ENCODE measurements at regions not wholly inside any gene's neighbourhood (a gene's known extent, or its start where the extent isn't known, plus 50 kb on each side); places are given as distances from the start of the nearest gene placed in this dataset.
"Not testable (repeated sequence)": the region's sequence is repeated elsewhere in the genome, so short reads cannot be mapped to it uniquely, and the experiment has no call there.

- no peak for TF ChIP-seq FOSL1 (IDR thresholded peaks at IDR 0.05; ENCODE audit: insufficient read depth, low read depth, low read length)
- TF ChIP-seq EZH2 (IDR thresholded peaks at IDR 0.05; ENCODE audit: low read depth, low read length, severe bottlenecking): no peak
- TF ChIP-seq SP4 (IDR thresholded peaks at IDR 0.05; ENCODE audit: low read length): no peak
- no peak for TF ChIP-seq CHD1 (IDR thresholded peaks at IDR 0.05; ENCODE audit: low read depth, low read length)
- no peak for TF ChIP-seq TBP (IDR thresholded peaks at IDR 0.05; ENCODE audit: low read depth, low read length)
- no peak for TF ChIP-seq RBBP5 (IDR thresholded peaks at IDR 0.05; ENCODE audit: borderline replicate concordance, low read depth, low read length)
These were observed 1907.5 kb upstream of the CDH9 start (continued) for GRCh38 chr5:28945859-28946258.

DNA sequence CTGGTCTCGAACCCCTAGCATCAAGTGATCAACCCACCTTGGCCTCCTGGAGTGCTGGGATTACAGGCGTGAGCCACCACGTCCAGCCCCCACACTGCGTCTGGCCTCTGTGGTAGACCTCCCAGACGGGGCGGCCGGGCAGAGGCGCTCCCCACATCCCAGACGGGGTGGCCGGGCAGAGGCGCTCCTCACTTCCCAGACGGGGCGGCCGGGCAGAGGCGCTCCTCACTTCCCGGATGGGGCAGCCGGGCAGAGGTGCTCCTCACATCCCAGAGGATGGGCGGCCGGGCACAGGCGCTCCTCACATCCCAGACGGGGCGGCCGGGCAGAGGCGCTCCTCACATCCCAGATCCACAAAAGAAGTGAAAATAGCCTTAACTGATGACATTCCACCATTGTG, 1891.0 kb upstream of the CDH9 start:
- CTCF ChIA-PET (ENCODE audit: partially characterized antibody); H3K4me3 ChIP-seq (ENCODE audit: extremely low read depth in 1 of 4, insufficient read depth in 2 of 4, low read depth in 3 of 4, low read length in 4 of 4); H2BK5ac ChIP-seq (ENCODE audit: low read depth, low read length); H3K4me1 ChIP-seq (replicated peaks in 1 of 4; ENCODE audit: control insufficient read depth in 3 of 4, insufficient read depth in 4 of 4, low read length in 3 of 4); H3K14ac ChIP-seq (ENCODE audit: insufficient read length); H3K4ac ChIP-seq (replicated peaks; ENCODE audit: insufficient read length, low read depth, low read length); H3K23me2 ChIP-seq (ENCODE audit: low read depth, low read length); H3K9ac ChIP-seq (replicated peaks in 1 of 4; ENCODE audit: extremely low read depth in 1 of 4, low read depth in 3 of 4, low read length in 3 of 4); DNase-seq (ENCODE audit: low read depth in 1 of 2, low spot score in 2 of 2); H3K79me2 ChIP-seq (ENCODE audit: control insufficient read depth in 1 of 2, insufficient read depth in 2 of 2, low read length in 2 of 2); H4K8ac ChIP-seq (ENCODE audit: extremely low read depth, insufficient read depth, low read length); H2BK15ac ChIP-seq (ENCODE audit: low read length); H2BK120ac ChIP-seq (replicated peaks; ENCODE audit: low read depth, low read length); POLR2A ChIA-PET (ENCODE audit: partially characterized antibody); H4K20me1 ChIP-seq (replicated peaks in 1 of 2; ENCODE audit: control insufficient read depth in 1 of 2, insufficient read depth in 2 of 2, low read length in 2 of 2); H2AK5ac ChIP-seq (ENCODE audit: low read depth, low read length); H3K23ac ChIP-seq (ENCODE audit: insufficient read length); H2BK12ac ChIP-seq (ENCODE audit: low read depth, low read length); H2AFZ ChIP-seq (ENCODE audit: low read length); H3K56ac ChIP-seq (replicated peaks; ENCODE audit: insufficient read length, low read depth, low read length); H3K27ac ChIP-seq (ENCODE audit: low read depth, low read length); H3K79me1 ChIP-seq (ENCODE audit: low read depth, low read length); H3K18ac ChIP-seq (ENCODE audit: extremely low read depth, low read length); H3K36me3 ChIP-seq (ENCODE audit: control insufficient read depth in 2 of 4, insufficient read depth in 4 of 4, low read length in 3 of 4); H3K4me2 ChIP-seq (ENCODE audit: insufficient read depth in 1 of 2, low read depth in 2 of 2, low read length in 2 of 2); H3K27me3 ChIP-seq (replicated peaks in 1 of 4; ENCODE audit: control insufficient read depth in 3 of 4, extremely low read depth in 1 of 4, insufficient read depth in 3 of 4, low read length in 3 of 4); FAIRE-seq; H4K91ac ChIP-seq (replicated peaks; ENCODE audit: insufficient read length, low read length); H2BK20ac ChIP-seq (ENCODE audit: low read length); H4K5ac ChIP-seq (ENCODE audit: insufficient read length, low read depth, low read length): not testable (repeated sequence)
- 98% methylated on average over 7 of the region's 24 CpGs; no CpG with 5 or more reads in 1 of the 2 experiments for WGBS, 2 experiments (ENCODE audit: extremely low coverage in 1 of 2, insufficient coverage in 1 of 2, insufficient read length in 1 of 2, insufficient replicate concordance in 2 of 2, low coverage in 1 of 2, low lambda C conversion rate in 2 of 2, missing lambda C conversion rate in 1 of 2)
- H3K9me3 ChIP-seq (ENCODE audit: insufficient read depth in 2 of 2, low read depth in 1 of 2, low read length in 1 of 2): peaks cover 0 to 25% of the 10 kb centered on the region in 2 experiments; a peak in 1 of 4 replicates

Data from H1 (cell line).